SKM-1 (cell line): ENCODE measurements at regions not wholly inside any gene's neighbourhood (a gene's known extent, or its start where the extent isn't known, plus 50 kb on each side); places are given as distances from the start of the nearest gene placed in this dataset.
"Not testable (repeated sequence)": the region's sequence is repeated elsewhere in the genome, so short reads cannot be mapped to it uniquely, and the experiment has no call there.

Experiments used
- DNase-seq: peaks from one replicate; lab custom pipeline; 2025; ENCODE audit not compliant: unreplicated experiment; lab: John Stamatoyannopoulos, UW

DNA sequence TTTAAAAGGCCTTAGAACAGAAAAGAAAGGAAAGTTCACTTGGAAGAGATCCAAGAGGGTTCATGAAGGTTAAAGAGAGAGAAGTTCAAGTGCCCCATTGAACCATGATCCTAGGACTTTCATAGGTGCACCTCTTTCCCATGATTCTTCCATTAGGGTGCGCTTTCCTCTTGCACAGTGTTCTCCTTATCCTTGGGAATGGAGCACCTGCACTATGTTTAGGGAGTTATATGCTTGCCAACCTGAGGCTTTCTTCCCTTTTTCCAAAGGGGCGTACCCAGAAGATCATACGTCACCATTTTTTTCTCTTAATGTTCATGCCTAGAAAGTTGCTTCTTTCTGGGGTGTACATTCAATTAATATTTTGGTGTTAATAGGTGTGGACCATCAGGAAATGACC is 908.0 kb upstream of the SORCS1 start:
- DNase-seq: no peak

DNA sequence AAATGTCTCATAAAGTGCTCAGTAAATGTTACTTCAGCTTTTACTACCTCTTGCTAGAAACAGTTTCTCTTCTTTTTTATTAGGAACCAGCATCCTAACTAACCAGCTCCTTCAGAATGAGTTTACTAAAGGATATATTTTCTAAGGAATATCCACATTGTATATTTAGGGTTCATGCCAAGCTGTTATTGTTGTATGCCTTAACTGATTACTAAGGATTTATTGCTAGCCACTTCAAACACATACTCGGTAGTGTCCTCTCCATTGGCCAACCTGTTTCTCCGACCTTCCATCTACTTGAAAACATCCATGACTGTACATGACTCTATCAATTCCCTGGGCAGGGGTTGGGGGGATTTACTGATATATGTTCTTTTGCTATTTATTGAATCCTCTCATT is 906.3 kb upstream of the SORCS1 start:
- DNase-seq: no peak

DNA sequence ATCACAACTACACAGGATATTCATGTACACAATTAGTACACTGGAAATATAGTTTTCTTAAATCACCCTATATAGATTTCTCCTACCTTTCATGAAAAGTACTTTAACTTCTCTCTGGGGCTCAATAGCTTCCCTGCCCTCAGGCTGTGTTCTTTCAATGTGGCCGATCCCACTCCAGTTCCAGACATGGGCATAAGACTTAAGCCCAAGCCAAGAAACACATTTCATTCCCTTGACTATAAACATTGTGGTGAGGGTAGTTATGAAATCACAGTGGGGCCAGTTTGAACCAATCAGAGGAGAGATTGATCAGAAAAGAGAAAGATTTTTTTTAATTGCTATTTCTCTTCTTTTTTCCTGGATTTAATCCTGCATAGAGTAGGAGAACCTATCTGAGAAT is 904.6 kb upstream of the SORCS1 start:
- DNase-seq: no peak

DNA sequence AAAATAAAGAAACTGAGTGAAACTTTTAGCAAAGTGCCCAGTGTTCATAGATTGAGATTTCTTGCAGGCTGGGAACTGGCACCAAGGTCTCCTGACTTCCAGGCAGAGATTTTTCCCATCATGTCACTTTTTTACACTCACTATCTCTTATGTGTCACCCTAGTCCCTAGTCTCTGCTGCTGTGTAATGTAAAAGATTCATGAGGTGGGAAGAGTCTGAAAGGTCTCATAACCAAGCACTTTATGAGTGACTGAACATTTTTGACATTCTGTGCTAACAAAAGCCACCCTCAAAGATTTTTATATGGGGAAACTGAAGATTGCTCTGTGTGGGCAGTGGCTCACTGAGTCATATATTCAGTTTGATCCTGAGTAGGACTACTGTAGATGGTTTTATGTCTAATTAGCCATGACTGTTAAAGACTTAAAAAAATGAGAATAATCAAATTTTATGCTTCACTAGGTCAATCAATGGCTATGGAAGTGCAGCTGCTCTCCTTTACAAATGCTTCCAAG is 900.3 kb upstream of the SORCS1 start:
- no peak for DNase-seq

DNA sequence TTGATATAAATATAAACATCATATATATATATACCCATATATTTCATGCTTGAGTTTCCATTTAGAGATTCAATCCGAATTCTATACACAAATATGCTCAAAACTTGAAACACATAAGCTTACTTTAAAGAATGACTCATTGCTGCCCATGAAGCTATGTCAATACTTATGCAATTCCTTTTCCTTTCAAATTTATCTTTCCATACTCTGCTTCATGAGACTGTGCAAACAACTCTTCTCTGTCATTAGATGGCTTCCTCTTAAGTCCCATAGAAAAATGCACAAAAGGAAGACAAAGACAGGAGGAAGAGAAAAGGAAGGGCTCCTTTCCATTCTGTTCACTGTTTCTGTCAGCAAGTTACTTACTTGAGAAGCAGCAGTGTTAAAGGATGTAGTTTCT is 895.7 kb upstream of the SORCS1 start:
- DNase-seq: no peak

DNA sequence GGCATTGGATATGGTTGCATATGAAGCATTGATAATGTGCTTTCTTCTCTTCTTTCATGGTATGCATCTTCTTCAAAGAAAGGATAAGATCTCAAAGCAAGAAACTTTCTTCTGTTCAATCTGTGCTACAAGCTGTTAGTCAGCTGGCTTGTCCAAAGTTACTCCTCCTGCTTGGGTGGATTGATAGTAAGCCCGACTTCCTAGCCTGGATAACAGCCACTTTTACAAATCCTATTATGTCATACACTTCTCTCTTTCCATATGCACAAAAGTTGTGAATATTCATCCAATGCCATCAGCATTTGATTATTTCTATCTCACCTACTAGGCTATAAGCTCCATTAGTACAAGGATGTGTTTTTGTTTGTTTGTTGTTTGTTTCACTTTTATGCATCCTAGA is 891.0 kb upstream of the SORCS1 start:
- no peak for DNase-seq

DNA sequence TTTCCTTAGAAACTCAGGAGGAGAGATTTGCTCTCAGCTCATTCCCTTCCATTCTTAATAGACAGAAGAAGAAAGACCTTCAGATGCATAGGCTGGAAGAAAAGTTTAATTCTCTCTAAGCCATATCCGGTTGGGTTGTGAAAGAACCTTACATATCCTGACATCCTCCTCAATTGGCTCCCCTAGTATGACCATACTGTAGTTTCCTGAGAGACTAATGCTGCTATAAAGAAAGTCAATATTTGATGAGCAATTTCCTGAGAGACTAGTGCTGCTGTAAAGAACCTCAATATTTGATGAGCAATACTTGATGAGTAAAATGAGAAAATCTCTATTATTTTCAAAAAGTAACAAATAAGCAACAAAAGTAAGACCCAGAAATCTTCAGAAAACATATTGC is 888.5 kb upstream of the SORCS1 start:
- no peak for DNase-seq

DNA sequence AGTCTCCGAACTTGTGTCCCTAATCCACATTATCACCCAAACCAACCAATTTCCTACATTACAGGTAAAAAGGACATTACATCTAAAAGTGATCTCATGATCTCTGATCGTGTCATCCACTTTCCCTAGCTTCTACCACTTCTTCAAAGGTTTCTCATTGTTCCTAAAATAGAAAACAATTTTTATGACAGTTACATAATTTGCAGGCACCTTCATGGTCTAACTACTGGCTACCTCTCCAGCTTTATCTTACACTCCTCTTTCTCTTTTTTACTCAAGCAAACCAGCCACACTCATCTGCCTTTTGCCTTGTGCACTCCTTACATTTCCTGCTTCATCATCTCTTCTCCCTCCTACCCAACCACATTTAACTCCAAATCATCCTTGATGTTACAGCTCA is 886.7 kb upstream of the SORCS1 start:
- DNase-seq: no peak

DNA sequence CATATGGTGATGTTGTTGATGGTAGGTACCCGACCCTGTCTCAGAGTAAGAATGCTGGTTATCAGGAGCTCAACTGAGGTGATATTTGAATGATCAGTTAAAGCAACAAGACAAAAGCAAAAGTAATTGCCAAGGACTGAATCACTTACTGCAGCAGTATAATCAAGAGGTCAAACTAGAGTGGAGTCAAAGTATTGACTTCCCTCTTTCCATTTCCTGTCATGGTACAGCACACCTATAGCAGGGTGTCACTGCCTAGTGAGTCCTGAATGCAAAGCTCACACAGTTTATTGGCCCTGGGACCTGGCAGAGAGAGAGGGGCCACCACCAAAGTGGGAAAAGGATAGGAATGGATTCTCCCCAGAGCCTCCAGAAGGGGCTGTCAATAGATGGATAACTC is 886.1 kb upstream of the SORCS1 start:
- DNase-seq: no peak

DNA sequence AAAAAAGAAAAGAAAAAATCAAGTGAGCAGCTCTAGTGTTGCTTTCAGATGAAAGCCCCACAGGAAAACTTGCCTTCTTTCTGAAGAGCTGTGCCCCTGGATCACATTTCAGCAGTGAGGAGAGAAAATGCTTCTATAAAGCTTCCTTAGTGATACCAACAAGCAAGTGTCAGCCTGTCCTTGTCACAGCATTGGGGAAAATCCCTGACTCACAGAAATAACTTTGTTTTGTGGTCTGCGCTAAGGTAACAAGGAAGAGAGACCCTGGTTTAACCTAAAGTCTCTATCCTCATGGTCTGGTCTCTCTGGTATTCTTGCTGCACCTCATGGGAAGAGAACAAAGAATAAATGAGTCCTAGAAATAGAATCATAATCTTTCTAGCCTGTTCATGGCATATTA is 885.2 kb upstream of the SORCS1 start:
- DNase-seq: no peak

DNA sequence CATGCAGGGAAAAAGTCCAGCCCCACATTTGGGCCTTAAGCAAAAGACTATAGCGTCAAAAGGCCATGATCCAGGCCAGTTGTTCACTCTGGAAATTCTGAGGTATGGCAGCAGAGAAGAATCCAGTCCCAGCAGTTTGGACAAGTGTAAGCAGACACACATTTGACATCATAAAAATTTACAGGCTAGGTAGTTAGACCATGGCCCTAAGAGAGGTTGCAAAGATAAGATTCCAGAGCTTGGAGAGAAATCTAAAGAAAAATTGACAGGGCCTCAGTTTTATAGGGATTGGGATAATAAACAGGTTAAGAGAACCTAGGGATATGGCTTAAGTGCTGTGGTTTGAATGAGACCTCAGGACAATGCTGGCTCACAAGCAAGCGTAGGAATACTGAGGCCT is 884.4 kb upstream of the SORCS1 start:
- no peak for DNase-seq

DNA sequence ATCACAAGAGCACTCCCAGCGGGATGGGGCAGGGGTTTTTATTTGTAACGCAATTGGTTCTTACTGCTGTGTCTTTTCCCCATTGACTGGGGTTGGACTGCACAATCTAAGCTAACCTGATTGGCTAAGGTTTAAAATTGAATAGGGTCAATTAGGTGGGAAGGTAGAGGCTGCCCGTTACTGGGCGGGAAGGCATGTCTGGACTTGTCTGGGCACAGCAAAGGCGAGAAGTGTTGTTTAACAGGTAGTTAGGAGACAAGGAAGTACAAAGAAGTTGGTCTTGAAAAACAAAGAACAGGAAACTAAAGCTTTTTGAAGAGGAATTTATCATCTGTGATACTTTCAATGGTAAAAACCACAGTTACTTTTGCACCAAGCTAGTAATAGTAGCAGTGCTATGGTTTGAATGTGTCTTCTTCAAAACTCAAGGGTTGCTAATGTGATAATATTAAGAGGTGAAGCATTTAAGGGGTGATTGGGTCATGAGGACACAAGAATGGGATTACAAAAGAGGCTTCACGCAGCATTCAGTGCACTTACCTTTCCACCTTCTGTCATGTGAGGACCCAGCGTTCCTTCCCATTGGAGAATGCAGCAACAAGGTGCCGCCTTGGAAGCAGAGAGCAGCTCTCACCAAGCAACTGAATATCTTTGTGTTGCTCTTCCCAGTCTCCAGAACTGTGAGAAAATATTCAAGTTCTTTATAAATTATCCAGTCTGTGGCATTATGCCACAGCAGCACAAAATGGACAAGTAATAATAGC is 875.5 kb upstream of the SORCS1 start:
- no peak for DNase-seq

DNA sequence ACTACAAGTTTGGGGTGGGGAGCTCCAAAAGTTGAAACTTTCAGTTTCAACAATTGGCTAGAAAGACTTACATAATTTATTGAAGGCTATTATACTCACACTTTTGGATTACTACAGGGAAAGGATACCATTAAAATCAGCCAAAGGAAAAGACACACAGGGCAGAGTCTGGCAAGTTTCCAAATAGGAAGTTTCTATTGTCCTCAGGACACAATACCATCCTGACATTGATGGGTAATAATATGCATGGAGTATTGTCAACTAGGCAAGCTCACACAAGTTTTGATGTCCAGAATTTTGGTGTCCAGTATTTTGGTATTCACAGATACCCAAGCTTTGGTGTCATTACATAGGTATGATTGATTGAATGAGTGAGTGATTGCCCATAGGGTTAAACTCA is 872.6 kb upstream of the SORCS1 start:
- no peak for DNase-seq

DNA sequence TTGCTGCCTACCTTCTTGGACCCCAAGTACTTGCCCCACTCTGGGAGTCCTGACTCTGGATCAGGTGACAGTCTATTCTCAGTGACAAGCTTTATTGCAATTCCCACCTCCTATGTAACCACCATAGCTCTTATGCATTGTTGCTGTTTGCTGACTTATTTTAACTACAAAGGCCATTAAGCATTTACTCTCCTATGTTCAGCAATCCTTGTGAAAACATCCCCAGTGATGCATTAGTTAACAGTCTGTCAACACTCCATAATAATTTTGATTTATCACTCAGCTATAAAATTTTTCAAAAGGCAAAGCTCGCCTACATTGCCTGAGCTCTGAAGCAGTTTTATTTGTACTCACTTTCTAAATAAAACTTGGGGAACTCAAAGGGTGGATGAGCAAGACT is 871.8 kb upstream of the SORCS1 start:
- no peak for DNase-seq

DNA sequence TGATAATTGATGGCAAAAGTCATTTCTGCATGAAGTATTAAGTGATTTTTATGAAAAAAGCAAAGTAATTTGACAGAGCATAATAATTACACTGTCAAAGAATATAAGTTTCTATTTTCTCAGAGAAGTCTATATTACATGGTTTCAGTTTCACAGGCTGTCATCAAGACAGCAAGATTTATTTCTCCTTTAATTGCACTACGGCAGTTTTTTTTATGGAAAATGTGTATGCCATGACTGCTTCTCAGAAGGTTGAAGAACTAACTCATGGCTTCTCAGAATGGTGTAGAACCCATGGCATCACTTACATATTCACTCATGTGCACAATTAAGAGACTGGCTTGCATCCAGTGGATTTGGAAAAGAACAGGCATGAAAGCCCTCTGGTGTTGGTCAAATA is 870.3 kb upstream of the SORCS1 start:
- no peak for DNase-seq

DNA sequence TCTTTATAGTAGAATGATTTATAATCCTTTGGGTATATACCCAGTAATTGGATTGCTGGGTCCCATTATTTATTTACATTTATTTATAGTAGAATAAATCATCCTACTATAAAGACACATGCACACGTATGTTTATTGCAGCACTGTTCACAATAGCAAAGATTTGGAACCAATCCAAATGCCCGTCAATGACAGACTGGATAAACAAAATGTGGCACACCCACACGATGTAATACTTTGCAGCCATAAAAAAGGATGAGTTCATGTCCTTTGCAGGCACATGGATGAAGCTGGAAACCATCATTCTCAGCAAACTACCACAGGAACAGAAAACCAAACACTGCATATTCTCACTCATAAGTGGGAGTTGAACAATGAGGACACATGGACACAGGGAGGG is 869.0 kb upstream of the SORCS1 start:
- not testable (repeated sequence) for DNase-seq

DNA sequence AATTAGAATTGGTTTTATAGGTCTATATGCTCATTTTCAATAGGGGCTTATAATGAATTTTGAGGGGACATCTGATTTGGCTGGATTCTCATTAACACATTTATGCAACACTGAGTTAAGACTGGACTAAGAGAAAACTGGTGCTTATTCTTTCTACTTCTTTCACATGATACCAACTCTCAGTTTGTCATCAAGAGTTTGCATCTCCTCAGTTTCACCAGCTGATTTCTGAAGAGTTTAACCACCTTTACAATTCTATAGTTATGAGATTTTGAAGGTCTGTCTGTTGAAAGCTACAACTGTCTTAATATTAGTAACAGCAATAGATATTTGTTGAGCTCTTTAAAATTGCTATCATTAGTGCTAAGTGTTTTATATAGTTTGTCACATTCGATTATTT is 867.0 kb upstream of the SORCS1 start:
- DNase-seq: no peak

DNA sequence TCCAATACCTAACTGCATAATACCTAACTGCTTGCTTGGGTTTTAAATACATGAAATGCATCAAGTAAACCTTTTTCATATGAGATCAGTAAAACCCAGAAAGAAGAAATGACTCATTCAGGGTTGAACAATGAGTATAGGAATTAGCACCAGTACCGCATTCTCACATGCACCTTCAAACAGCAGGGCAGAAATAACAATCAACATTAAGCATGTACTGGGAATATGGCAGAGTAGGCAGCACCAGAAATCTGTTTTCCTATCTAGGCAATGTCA is 850.3 kb upstream of the SORCS1 start:
- DNase-seq: no peak

DNA sequence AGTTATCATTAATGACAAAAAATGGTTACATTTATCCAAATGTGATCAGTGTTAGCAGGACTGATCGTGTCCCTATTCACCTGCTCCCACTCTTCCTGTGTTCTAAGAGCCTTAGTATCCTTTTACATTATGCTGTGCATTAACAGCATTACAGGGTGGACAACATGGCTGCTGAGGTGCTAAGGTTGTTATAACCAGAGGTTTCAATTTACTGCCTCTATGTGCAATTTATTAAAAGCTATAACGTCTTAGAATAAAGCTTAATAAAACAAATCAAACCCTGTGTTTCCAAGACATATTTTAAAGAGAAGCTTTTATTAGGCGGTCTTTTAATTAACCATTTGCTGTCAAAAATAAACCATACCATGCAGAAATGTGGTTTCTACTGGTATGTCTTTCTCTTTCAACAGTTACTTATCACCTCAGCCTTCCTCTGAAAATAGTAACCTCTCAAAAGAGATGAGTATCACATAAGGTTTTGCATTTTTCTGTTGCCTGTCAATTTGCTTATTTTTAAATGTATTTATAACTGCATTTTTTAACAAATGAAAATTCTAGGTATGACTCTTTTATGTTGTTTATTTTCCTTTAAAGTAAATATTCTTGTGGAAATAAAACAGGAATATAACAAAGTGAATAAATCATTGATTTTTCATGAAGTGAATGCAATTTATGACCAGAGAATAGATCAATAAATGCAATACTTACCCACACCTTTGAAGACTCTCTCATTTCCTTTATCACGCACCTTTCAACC is 849.8 kb upstream of the SORCS1 start:
- no peak for DNase-seq

DNA sequence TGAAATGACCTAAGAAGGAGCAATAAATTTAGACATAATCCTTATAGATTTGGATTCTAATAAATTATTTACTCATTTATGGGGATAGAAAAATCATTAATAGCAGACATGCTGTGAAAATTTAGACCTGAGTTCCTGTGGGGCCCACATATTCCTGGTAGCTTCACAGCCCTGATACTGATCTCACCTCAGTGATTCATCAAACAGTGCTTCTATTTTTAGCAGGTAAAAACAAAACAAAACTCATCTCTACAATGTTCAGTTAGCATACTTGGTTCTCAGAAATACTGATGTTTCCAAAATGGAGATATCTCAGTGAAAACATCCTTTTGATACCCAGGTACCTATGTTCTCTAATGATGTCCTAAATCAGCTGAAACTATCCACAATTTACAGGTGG is 841.1 kb upstream of the SORCS1 start:
- DNase-seq: no peak

DNA sequence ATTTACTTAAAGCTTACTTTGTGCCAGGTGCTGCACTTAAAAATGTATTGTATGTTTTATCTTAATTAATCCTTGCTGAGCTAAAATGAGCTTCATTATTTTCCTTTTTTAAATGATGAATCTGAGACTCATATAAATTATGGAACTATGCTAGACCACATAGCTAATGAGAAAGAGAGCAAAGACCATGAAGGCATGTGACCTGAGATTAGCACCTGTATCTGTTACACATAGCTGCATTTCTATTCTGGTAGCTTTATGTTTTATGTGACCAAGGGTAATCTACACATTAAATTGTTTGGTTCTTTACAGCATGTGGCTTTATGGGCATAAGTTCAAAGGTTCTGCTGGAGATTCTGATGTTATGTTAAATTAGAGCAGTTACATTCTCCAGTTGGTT is 839.1 kb upstream of the SORCS1 start:
- no peak for DNase-seq

DNA sequence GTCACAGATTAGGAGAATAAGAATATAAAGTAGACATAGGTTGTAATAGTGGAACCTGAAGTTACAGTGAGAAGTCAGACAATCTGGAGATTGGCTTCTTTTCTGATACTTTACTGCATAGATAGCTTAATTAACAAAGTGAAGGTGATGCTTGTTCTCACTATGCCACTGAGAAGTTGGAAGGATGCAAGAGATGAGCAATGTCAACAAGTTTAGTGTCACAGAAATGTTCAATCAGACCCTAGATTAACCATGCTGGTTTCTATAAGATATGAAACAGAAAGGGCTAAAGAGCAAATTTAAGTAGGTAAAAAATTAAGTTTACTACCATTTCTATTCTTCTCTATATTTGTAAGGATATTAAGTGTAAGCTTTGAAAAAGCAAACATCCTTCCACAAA is 838.6 kb upstream of the SORCS1 start:
- DNase-seq: no peak

DNA sequence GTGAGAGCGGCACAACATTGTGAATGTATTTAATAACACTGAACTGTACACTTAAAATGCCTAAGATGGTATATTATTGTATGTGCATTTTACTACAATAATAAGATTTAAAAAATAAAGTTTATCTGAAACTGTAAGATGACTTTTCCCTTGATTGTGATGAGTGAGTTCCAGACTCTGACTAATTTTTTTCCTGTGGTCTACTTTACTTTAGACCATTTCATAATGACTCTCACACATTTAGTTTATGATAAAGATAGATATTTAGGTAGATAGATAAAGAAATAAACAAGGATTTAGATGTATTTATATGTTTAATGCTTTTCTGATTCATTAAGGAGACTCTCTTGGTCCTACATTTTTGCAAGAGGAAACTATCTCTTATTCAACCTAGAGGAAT is 835.9 kb upstream of the SORCS1 start:
- no peak for DNase-seq
